ENCODE measurements at regions not wholly inside any gene's neighbourhood (a gene's known extent, or its start where the extent isn't known, plus 50 kb on each side); places are given as distances from the start of the nearest gene placed in this dataset.

DNA sequence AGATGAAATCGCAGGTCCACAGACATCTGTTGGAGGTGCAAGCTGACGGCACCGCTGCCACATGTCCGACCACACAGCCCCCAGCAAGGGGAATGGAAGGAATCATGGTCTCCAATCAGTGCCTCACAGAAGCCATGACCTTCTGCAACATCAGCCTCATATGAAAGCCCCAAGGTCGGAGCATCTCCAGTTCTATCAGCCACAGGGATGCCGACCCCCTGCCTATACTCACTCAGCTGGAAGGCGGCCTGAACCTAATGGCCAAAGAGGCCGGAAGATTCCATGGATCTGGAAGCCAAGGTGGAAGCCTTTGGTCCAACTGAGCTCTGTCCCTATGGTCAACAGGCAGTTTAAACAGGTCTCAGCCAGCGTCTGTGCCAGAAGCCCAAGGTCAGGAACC lies 278.8 kb downstream of the TNS1 start:
- no peak for TF ChIP-seq POLR2A (IDR thresholded peaks at IDR 0.05)
- TF ChIP-seq, protein P1, sequence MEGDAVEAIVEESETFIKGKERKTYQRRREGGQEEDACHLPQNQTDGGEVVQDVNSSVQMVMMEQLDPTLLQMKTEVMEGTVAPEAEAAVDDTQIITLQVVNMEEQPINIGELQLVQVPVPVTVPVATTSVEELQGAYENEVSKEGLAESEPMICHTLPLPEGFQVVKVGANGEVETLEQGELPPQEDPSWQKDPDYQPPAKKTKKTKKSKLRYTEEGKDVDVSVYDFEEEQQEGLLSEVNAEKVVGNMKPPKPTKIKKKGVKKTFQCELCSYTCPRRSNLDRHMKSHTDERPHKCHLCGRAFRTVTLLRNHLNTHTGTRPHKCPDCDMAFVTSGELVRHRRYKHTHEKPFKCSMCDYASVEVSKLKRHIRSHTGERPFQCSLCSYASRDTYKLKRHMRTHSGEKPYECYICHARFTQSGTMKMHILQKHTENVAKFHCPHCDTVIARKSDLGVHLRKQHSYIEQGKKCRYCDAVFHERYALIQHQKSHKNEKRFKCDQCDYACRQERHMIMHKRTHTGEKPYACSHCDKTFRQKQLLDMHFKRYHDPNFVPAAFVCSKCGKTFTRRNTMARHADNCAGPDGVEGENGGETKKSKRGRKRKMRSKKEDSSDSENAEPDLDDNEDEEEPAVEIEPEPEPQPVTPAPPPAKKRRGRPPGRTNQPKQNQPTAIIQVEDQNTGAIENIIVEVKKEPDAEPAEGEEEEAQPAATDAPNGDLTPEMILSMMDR (IDR thresholded peaks at IDR 0.05) = no peak

Data from uterus (tissue), 2 donors.